Peyer's patch (tissue), 4 donors: ENCODE measurements at regions not wholly inside any gene's neighbourhood (a gene's known extent, or its start where the extent isn't known, plus 50 kb on each side); places are given as distances from the start of the nearest gene placed in this dataset.

Experiments used
- DNase-seq, 3 donors: peaks; one replicate each; pipeline ENCODE4 v3.0.0-alpha.2; 2017 to 2019
- H3K27ac ChIP-seq, 4 donors: fragments of 200-600 bp; sonication (generic); one replicate each; pipeline ENCODE4 v1.5.1; 2016 to 2019
- H3K27me3 ChIP-seq, 2 donors: fragments of 200-600 bp; sonication (generic); one replicate each; pipeline ENCODE4 v1.5.1; 2019
- H3K36me3 ChIP-seq, 3 donors: fragments of 200-600 bp; sonication (generic); one replicate each; pipeline ENCODE4 v1.5.1; 2016 to 2019
- H3K4me1 ChIP-seq, 4 donors: fragments of 200-600 bp; sonication (generic); one replicate each; pipeline ENCODE4 v1.5.1; 2016 to 2019
- H3K4me3 ChIP-seq, 4 donors: fragments of 200-600 bp; sonication (generic); 1 replicate in 3 of 4; 2 replicates in 1 of 4; pipeline ENCODE4 v1.5.1; 2016 to 2019; ENCODE audit warnings: mild to moderate bottlenecking in 1 of 4
- H3K9me3 ChIP-seq, 4 donors: fragments of 200-600 bp; sonication (generic); one replicate each; pipeline ENCODE4 v1.5.1; 2016 to 2019; ENCODE audit warnings: mild to moderate bottlenecking in 1 of 4
- CTCF ChIP-seq, 6 experiments: fragments of 450-650 bp in 4 of 6; fragments of 200-600 bp in 2 of 6; sonication (generic) in 1 of 6; IDR thresholded peaks; one replicate each; pipeline ENCODE4 v1.5.1; 2017 to 2019; ENCODE audit warnings: antibody characterized with exemption in 6 of 6, mild to moderate bottlenecking in 3 of 6, moderate library complexity in 1 of 6
- POLR2A ChIP-seq, 2 donors: fragments of 450-650 bp; IDR thresholded peaks; one replicate each; pipeline ENCODE4 v1.5.1; 2017; ENCODE audit warnings: antibody characterized with exemption in 2 of 2, mild to moderate bottlenecking in 2 of 2, moderate library complexity in 2 of 2

- DNase-seq, result no peak
- Histone ChIP-seq H3K27me3 (no peaks in the 10 kb centered on the region), H3K4me3 (no peak overlapping the region), H3K27ac (no peak overlapping the region), H3K36me3 (no peaks in the 10 kb centered on the region), H3K9me3 (no peaks in the 10 kb centered on the region), H3K4me1 (peaks cover 0 to 7% (median 0%) of the 10 kb centered on the region in 4 donors)
- TF ChIP-seq CTCF (IDR thresholded peaks at IDR 0.05), result no peak
These were observed 408.8 kb downstream of the HRH4 start for GRCh38 chr18:24869285-24869684.

- Histone ChIP-seq H3K27ac (no peak overlapping the region), H3K4me1 (no peaks in the 10 kb centered on the region), H3K36me3 (no peaks in the 10 kb centered on the region), H3K9me3 (no peaks in the 10 kb centered on the region), H3K4me3 (no peak overlapping the region), H3K27me3 (no peaks in the 10 kb centered on the region)
- no peak for TF ChIP-seq POLR2A (IDR thresholded peaks at IDR 0.05)
- no peak for TF ChIP-seq CTCF (IDR thresholded peaks at IDR 0.05)
- no peak for DNase-seq
These were observed 414.8 kb downstream of the HRH4 start for GRCh38 chr18:24875286-24875685.

- H3K36me3 ChIP-seq, result no peaks in the 10 kb centered on the region
- H3K27ac ChIP-seq, result no peak overlapping the region
These were observed 415.3 kb downstream of the HRH4 start for GRCh38 chr18:24875777-24876176.

GRCh38 chr18:24876266-24876665 is 415.8 kb downstream of the HRH4 start:
- no peaks in the 10 kb centered on the region for H3K27me3 ChIP-seq
- no peaks in the 10 kb centered on the region for H3K4me1 ChIP-seq
- no peaks in the 10 kb centered on the region for H3K36me3 ChIP-seq
- no peak for DNase-seq
- H3K9me3 ChIP-seq, result no peaks in the 10 kb centered on the region
- H3K4me3 ChIP-seq, result no peak overlapping the region
- no peak overlapping the region for H3K27ac ChIP-seq
- no peak for TF ChIP-seq CTCF (IDR thresholded peaks at IDR 0.05)
- no peak for TF ChIP-seq POLR2A (IDR thresholded peaks at IDR 0.05)

More at GRCh38 chr18:24875777-24876176, 415.3 kb downstream of the HRH4 start:
- no peak overlapping the region for H3K4me3 ChIP-seq
- no peaks in the 10 kb centered on the region for H3K27me3 ChIP-seq
- no peak for DNase-seq
- no peak for TF ChIP-seq CTCF (IDR thresholded peaks at IDR 0.05)
- TF ChIP-seq POLR2A (IDR thresholded peaks at IDR 0.05), result no peak
- no peaks in the 10 kb centered on the region for H3K9me3 ChIP-seq
- no peaks in the 10 kb centered on the region for H3K4me1 ChIP-seq

GRCh38 chr18:24877066-24877465 is 416.6 kb downstream of the HRH4 start:
- TF ChIP-seq POLR2A (IDR thresholded peaks at IDR 0.05) (no peak), CTCF (IDR thresholded peaks at IDR 0.05) (no peak)
- H3K27me3 ChIP-seq, result no peaks in the 10 kb centered on the region
- no peak for DNase-seq

GRCh38 chr18:24877546-24877945 is 417.1 kb downstream of the HRH4 start:
- Histone ChIP-seq H3K9me3 (no peaks in the 10 kb centered on the region), H3K4me1 (no peaks in the 10 kb centered on the region), H3K36me3 (no peaks in the 10 kb centered on the region), H3K27ac (no peak overlapping the region), H3K27me3 (no peaks in the 10 kb centered on the region), H3K4me3 (no peak overlapping the region)
- TF ChIP-seq POLR2A (IDR thresholded peaks at IDR 0.05) (no peak), CTCF (IDR thresholded peaks at IDR 0.05) (no peak)
- no peak for DNase-seq

More at GRCh38 chr18:24877066-24877465, 416.6 kb downstream of the HRH4 start:
- H3K4me3 ChIP-seq, result no peak overlapping the region
- H3K9me3 ChIP-seq, result no peaks in the 10 kb centered on the region
- H3K4me1 ChIP-seq, result no peaks in the 10 kb centered on the region
- H3K36me3 ChIP-seq, result no peaks in the 10 kb centered on the region
- no peak overlapping the region for H3K27ac ChIP-seq
